HG02970 (cell line): ENCODE measurements at regions not wholly inside any gene's neighbourhood (a gene's known extent, or its start where the extent isn't known, plus 50 kb on each side); places are given as distances from the start of the nearest gene placed in this dataset.

Experiments used
- ATAC-seq: cut with Tn5 transposase; IDR thresholded peaks from one replicate; pipeline ENCODE4 v1.9.1; 2021; ENCODE audit warnings: mild to moderate bottlenecking, moderate library complexity, moderate number of reproducible peaks; ENCODE audit not compliant: unreplicated experiment, low FRiP score

GRCh38 chr17:36661047-36661666 is 59.8 kb downstream of the MRM1 start:
- ATAC-seq: no peak

DNA sequence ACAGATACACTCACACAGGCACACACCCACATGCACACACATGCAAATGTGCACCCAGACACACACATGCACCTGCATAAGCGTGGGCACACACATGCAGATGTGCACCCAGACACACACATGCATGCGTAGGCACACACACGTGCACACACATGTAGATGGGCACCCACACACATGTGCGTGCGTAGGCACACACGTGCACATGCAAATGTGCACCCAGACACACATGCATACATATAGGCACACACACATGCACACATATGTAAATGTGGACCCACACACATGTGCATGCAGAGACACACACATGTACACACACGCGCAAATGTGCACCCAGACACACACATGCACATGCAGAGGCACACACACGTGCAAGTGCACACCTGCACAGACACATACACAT is 60.3 kb downstream of the MRM1 start:
- no peak for ATAC-seq

DNA sequence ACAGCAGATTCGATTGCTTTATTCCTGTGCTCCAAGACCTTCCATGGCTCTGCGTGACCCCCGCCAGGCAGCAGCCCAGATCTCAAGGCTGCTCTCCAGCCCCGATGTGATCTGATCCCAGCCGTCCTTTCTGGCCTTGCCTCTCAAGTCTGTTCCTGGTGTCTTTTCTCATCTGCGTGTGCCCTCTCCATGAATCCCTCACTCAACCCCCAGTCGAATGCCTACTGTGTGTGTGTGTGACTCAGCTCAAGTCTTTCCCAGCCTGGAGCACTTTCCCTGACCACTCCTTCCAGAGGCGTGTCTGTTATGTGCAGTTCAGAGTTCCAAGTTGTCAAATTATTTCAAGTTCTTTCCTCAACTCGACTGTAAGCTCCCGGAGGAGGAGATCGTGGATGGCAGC is 64.0 kb downstream of the MRM1 start:
- ATAC-seq: no peak

DNA sequence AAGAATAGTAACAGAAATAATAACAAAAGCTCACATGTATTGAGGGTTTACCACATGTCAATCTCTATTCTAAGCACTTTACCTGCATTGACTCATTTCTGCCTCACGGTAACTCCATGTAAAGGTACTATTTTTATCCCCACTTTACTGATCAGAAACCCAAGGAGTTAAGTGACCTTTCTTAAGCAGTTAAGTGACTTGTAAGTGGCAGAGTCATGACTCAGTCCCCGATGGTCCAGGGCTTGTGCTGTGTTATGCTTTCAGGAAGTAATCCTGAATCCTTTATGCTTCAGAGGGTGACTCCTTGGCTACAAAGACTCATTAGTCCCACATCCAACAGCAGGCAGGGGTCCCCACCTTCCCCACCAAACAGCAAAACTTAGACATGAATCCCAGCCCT is 66.5 kb downstream of the MRM1 start:
- no peak for ATAC-seq

DNA sequence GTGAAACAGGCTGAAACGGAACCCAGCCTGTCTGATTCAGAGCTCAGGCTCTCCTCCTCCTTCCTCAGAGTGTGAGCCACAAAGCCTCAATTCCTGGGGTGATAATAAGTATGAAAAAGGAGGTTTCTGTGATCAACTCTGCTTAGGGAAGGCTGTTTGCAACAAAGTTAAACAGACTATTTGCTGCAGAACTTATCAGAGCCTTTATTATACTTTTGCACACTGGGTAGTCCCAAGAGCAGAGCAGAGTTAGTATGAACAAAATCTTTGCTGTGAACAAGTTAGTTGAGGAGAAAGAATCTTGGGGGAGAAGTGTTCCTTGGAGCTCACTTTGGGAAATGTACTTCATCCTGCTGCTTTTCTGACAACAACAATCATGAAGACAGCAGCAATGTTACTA is 67.4 kb downstream of the MRM1 start:
- ATAC-seq: no peak

DNA sequence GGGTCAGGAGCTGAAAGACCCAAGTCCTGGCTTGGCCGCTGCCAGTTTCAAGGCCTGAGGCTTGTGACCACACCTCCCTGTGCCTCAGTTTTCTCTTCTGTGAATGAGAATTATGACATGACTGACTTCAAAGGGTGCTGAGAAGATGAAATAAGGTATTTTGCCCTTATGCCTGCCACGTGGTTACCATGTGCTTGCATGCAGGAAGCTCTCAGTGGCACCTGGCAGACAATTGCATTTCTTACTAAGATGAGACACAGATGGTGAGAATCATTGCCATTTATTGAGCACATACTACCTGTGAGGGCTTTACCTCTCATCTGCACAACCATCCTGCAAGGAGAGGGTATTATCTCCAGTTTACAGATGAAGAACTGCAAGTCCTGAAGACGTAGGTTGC is 69.8 kb downstream of the MRM1 start:
- ATAC-seq: no peak

DNA sequence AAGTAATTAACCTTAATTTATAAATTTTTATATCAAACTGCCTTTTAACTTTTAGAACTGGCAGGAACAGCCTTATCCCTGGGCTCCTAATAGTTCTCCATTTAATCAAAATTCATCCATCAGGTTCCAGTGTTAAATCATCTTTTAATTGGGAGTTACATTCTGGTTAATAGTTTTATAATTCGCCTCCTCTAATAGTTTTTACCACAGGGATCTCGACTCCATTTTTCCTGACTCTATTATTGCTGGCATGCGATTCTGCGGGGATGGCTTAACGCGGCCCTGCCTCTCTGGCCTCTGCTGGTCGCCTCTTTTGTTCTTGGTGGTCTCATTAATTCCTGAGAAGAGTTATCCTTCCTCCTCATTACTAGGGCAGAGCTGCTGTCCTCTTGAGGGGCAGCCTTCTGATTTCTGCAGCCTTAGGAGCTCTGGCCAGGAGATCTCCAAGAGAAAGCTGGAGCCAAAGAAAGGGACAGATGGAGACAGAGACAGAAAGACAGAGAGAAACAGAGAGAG is 71.1 kb downstream of the MRM1 start:
- ATAC-seq: no peak

- no peak for ATAC-seq
Measured at GRCh38 chr17:36673068-36673467, 71.7 kb downstream of the MRM1 start.

GRCh38 chr17:36673637-36674277 is 72.4 kb downstream of the MRM1 start:
- ATAC-seq: no peak

DNA sequence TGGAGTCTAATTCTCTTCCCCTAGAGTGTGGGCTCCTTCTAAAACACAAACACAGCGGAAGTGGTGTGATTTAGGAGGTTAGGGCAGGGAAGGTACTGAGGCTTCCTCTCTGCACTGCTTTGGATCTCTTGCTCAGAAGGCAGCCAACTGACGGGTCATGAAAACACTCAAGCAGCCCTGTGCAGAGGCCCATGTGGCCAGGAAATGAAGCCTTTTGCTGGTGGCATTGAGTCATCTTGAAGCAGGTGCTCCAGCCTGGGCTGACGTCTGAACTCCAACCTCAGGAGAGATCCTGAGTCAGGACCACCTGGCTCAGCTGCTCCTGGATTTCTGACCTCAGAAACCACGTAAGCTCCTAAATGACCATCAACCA is 72.9 kb downstream of the MRM1 start:
- ATAC-seq: no peak

GRCh38 chr17:36675250-36675649 is 73.9 kb downstream of the MRM1 start:
- no peak for ATAC-seq

GRCh38 chr17:36675786-36676185 is 74.4 kb downstream of the MRM1 start:
- ATAC-seq: no peak

DNA sequence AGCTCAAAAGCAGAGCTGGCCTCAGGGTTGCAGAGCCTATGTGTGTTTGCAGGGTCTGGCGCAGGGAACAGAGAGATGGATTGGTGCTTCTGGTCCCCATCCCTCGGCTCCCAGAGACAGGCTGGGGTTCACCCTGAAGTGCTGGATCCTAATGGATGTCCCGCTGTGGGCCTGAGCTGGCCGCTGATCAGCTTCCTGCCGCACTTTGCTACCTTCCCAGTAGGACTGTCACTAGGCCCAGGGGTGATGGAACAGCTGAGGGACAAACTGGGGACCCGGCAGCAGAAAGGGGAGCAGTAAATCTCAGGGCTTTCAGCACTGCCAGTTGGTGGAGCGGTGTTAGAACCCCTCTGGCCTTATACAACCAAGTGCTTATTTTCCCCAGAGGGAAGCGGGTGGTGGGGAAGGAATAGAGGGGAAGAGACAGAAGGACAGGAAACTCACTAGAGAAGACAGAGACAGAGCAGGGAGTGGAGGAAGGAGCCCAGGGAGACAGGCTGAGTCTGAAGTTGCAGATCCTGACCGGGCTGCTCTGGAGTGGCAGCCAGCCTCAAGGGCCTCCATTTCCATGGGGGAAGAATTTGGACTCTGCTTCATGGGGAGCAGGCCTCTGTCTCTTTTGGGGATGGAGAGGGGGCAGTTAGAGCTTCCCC is 78.6 kb downstream of the MRM1 start:
- no peak for ATAC-seq

- ATAC-seq: no peak
Measured at GRCh38 chr17:36680701-36681202, 79.4 kb downstream of the MRM1 start.

DNA sequence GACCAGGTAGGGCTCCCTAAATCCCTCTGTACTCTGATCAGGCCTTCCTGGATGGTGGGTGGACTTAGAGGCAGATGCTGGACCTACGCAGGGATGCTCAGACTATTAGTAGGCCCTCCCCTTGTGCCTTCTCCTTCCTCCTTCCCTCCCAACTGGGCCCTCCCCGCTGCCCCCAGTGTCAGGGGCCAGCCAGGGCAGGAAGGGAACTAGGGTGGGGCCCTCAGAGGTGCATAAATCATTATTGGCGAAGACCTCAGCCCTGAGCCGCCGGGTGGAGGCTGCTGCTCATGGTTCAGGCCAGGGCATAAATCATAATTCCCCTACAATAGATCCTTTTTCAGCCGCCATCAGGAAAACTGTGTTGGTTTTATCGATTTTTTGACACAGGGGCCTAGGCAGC is 81.4 kb downstream of the MRM1 start:
- no peak for ATAC-seq

- no peak for ATAC-seq
Measured at GRCh38 chr17:36683387-36683786, 82.0 kb downstream of the MRM1 start.

DNA sequence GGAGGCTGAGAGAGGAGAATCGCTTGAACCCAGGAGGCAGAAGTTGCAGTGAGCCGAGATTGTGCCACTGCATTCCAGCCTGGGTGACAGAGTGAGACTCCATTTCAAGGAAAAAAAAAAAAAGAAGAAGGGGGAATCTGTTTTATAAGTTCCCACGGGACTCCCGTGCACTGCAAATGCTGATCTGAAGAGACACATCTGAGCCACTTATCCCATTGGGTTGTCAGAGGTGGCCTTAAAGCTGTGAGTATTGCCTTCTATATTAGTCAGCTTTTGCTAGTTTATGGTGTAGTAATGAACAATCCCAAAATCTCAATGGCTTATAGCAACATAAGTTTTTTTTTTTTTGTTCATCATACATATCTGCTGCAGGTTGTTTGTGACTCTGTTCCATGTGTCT is 82.8 kb downstream of the MRM1 start:
- ATAC-seq: no peak

DNA sequence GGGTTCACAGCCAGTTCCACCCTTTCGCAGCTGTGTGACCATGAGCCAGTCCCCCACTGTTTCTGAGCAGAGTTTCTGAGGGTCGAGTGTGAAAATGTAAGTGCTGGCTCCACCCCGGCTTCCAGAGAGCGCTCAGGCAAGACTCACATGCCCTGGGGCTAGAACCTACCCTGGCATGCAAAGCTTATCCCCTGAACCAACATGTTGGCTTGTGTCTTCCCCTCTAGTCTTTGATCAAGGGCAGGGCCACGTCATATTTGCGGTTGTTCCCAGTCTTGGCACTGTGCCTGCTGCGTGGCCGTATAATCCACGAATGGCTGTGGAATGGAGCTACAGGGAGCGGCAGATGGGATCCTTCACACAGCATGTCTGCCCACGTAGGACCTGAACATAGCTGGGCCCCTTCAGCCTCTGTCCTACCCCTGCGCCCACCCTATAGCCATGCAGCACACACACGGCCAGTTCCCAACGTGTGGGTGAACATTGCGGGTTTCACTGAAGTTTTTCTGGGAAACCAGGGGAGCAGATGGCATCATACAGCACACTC is 84.8 kb downstream of the MRM1 start:
- ATAC-seq: no peak

DNA sequence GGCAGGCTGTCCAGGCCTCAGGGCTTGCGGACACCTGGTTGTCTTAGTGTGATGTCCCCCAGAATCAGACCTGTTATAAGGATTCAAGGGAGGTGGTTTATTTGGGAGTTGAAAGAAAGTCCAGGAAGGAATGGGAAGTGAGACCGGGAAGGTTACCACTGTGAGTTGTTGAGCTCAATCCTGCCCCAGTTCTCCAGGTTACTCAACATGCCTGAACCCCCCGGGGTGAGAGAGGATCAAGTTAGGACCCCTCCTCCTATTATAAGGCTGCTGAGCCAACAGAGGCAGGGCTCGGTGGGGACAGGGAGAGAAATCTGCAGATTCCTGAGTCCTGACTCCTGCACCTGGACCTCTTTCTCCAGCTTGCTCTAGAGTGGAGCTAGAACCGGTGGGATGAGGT is 86.4 kb downstream of the MRM1 start:
- ATAC-seq: no peak

DNA sequence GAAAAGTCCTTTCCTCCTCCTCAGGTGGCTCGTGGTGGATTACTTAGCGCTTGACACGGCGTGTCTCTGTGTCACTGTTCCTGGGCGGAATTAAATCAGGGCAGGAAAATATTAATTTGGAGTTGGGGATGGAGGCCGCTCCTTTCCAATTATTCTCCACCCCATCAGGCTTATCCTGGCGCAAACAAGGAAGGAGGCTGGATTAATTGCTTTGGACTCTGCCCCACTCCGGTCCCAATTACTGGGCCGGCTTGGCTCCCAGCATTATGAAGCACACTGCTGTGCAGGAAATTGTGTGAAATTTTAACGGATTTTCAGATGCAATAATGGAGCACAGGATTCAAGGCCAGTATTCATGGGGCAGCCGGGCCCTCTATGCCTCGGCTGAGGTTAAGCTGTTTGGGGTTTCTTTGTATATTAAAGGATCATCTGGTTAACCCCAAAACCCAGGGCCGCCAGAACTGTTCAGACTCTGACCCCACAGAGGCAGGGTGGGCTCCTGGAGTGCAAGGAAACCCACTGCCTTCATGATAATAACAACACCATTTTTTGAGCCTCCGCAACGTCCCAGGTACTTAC is 87.8 kb downstream of the MRM1 start:
- no peak for ATAC-seq

GRCh38 chr17:36690190-36690589 is 88.8 kb downstream of the MRM1 start:
- no peak for ATAC-seq
